LNCAP (cell line): ENCODE measurements at regions not wholly inside any gene's neighbourhood (a gene's known extent, or its start where the extent isn't known, plus 50 kb on each side); places are given as distances from the start of the nearest gene placed in this dataset.

Source experiments
- TF ChIP-seq, protein P1 (sequence below): fragments of 450-650 bp; IDR thresholded peaks from 2 replicates; pipeline ENCODE4 v1.5.1; 2017; ENCODE audit warnings: mild to moderate bottlenecking

DNA sequence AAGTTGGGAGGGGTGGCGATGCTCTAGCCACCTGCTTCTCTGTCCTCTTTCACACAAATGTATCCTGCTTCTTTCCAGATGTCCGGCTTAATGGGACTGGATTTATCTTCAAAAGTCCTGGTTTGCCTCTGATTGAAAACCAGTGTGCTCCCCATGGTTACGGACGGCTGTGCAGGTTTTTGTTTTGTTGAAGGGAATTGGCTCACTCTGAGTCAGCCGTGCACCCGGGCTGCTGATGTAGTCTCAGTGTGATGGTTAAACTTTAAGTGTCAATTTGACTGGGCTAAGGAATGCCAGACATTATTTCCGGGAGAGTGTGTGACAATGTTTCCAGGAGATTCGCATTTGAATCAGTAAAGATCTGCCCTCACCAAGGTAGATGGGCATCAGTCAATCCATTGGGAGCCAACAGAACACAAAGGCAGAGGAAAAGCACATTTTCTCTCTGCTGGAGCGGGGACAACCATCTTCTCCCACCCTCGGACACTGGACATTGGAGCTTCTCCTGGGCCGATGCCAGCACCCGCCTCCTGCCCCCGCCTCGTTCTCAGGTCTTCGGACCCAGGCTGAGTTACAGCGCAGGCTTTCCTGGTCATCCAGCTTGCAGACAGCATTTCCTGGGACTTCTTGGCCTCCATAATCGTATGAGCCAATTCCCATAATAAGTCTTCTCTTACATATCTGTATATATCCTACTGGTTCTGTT, 126.9 kb upstream of the TNRC6C start:
- TF ChIP-seq, protein P1, sequence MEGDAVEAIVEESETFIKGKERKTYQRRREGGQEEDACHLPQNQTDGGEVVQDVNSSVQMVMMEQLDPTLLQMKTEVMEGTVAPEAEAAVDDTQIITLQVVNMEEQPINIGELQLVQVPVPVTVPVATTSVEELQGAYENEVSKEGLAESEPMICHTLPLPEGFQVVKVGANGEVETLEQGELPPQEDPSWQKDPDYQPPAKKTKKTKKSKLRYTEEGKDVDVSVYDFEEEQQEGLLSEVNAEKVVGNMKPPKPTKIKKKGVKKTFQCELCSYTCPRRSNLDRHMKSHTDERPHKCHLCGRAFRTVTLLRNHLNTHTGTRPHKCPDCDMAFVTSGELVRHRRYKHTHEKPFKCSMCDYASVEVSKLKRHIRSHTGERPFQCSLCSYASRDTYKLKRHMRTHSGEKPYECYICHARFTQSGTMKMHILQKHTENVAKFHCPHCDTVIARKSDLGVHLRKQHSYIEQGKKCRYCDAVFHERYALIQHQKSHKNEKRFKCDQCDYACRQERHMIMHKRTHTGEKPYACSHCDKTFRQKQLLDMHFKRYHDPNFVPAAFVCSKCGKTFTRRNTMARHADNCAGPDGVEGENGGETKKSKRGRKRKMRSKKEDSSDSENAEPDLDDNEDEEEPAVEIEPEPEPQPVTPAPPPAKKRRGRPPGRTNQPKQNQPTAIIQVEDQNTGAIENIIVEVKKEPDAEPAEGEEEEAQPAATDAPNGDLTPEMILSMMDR = no peak

DNA sequence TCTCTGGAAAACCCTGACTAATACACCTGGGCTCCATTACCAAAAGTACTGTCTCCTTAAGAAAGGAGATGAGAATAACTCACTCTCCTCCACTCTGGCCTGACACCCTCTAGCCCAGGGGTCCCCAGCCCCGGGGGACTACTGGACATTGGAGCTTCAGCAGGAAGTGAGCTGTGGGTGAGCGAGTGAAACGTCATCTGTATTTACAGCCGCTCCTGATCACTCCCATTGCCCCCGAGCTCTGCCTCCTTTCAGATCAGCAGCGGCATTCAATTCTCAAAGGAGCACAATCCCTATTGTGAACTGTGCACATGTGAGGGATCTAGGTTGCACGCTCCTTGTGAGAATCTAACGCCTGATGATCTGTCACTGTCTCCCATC, 126.3 kb upstream of the TNRC6C start:
- TF ChIP-seq, protein P1 = no peak

DNA sequence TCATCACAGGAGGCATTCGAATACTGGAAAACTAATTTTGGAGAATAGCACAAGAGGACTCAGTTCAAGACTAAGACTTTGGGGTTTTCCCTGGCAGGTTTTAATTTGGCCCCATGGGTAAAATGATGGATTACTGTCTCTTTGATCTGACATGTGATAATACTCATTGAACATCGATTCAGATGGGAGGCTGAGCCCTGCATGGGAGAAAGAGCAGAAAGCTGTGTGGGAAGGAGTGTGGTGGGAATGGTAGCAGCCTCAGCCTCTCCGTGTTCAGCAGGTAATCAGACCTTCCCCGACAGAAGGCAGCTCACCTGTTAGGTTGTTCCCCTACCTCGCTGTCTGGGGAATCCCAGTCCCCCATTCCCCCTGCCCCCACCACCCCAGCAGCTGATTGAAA, 124.7 kb upstream of the TNRC6C start:
- TF ChIP-seq, protein P1 = no peak

DNA sequence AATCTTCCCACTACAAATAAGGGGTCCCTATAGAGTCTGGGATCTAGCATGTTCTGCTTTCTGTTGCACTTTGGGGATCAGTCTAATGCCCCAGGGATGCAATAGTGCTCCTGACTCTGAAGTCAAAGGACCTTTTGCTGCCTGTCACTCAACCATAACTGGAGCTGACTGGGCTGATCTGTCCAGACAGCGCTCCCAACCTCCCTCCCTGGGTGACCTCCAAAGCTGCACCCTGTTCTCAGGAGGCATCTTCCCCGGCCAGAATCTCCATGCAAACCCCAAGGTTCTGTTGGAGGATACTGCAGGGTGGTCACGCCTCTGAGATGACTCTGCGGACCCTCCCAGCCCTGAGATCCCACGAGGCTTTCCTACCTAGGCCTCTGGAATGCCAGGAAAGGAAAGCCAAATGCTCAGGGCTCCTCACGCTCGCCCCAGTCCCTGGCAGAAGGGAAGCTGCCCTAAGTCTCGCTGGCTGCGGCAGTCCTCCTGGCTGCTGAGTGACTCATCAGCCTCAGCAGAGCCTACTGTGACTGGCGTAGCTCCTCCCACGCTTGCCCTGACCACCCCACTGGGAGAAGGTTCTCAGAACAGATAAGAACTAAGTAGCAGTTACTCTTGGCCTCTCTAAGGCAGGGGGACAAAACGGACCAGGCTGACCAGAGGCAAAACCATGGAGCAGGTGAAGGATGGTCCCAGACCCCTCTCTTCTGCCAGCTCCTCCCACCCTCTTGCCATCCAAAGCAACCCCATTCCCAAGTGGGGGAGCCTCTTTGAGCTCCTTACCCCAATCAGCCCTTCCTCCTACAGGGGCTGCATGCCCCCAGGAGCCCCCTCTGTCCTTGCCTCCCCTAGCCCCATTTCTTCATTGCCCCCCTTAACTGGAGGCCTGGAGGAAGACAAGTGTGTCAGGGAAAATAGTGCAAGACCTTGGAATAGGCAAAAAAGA, 124.1 kb upstream of the TNRC6C start:
- TF ChIP-seq, protein P1 = no peak

DNA sequence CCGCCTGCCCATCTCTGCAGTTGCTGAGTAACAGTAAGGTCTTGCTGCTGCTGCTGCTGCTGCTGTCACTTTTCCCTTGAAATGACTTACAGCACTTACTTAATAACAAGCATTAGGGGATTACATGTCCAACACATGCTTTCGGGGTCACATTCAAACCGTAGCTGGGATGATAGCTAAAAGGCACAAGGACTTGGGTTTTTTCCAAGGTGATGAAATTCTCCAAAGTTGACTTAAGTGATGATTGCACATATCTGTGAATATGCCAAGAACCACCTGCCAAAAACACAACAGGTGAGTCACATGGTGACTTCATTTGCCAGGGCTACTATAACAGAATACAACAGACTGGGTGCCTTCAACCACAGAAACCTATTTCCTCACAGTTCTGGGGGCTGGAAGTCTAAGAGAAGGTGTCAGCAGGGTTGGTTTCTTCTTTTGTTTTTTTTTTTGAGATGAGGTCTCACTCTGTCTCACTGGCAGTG, 121.9 kb upstream of the TNRC6C start:
- TF ChIP-seq, protein P1 = no peak

DNA sequence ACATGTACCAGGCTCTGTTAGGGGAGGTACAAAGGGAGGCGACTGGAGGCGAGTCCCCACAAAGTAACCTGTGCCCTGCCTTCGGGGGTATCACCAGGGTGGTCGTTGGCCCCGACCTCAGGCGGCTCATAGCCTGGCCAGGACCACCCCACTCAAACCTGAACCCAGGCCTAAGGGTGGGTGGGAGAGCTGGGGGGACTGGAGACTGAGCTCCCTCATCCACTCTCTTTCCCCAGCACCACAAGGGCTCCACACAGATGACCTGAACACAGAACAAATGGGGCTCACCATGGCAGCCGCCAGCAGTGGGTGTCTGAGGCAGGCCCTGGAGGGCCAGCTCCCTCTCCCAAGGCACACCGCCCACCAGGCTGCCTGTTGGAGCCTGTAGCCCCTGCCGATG, 120.6 kb upstream of the TNRC6C start:
- TF ChIP-seq, protein P1 = no peak

DNA sequence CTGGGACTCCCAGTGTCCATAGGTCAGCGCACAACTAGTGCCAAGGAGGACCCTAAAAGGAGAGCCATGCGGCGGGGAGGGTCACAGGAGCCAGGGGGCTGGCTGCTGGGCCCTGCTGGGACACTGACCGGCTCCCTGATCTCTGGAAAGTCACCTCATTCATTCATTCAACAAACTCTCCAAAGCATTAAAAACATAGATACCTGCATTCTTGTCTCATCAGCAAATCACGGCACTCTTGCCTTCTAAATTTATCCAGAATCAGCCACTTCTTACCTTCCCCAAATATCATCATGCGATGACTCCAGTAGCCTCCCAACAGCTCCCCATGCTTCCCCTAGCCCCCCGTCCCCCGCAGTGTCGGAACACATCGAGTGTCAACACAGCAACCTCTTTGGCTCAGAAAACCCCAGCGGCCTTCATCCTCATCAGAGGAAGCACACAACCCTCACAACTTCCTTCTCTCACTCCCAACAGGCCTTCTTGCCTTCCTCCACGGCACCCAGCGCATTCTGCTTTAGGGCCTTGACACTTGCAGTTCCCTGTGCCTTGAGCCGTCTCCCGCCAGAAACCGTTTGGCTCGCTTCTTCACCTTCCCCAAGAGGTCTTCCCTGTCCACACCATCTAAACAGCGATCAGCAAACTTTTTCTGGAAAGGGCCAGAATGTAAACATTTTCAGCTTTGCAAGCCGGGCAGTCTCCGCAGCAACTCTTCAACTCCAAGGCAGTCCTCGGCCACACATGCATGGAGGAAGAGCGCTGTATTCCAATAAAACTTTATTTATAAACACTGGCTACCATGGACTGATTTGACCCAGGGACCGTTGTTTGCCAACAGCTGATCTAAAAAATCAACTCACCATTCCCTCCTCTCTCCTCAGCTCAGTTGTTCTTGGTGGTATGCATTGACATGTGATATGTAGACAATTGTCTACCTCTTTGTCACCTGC, 119.5 kb upstream of the TNRC6C start:
- TF ChIP-seq, protein P1 = no peak
